ENCODE measurements at regions not wholly inside any gene's neighbourhood (a gene's known extent, or its start where the extent isn't known, plus 50 kb on each side); places are given as distances from the start of the nearest gene placed in this dataset.
"Not testable (repeated sequence)": the region's sequence is repeated elsewhere in the genome, so short reads cannot be mapped to it uniquely, and the experiment has no call there.

DNA sequence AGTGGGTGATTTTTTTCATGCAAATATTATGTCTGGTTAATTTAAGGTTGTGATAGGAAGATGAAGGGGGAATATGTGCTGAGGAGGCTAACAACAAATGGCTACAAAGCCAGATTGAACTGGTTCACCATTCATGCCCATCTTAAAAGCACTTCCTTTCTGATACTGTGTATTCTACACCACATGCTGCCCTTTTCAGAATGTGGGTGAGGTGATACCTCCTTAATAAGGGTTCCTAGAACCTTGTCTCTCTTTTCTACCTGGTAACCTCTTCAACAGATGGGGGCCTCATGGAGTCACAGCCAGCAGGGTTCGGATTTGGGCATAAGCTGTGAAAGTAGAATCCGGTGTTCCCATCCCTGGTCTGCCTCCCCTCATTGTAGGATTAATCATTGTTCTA, 1064.0 kb upstream of the SEMA6A start:
- no peak for DNase-seq (ENCODE audit: low read depth)

DNA sequence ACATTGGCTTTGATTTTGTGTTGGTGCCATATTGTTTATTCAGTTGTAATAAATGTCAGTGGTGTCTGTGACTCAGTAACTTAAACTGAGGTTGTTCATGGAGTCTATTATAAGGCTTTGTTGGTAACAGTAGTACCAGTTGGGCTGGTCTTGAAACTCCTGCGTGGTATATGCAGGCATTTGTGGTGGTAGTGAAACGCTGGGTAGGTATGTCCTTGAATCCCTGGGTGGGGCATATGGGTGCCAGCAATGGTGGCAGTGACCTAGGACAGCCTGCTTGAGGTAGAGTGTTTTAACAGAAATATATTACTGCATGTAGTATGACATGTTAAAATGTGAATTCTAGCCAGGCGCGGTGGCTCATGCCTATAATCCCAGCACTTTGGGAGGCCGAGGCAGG, 1058.5 kb upstream of the SEMA6A start:
- no peak for DNase-seq (ENCODE audit: low read depth)

- no peak for DNase-seq (ENCODE audit: low read depth)
Observed at GRCh38 chr5:117624201-117624600, 1049.6 kb upstream of the SEMA6A start.

- no peak for DNase-seq (ENCODE audit: low read depth)
Observed at GRCh38 chr5:117623042-117623805, 1048.6 kb upstream of the SEMA6A start.

DNA sequence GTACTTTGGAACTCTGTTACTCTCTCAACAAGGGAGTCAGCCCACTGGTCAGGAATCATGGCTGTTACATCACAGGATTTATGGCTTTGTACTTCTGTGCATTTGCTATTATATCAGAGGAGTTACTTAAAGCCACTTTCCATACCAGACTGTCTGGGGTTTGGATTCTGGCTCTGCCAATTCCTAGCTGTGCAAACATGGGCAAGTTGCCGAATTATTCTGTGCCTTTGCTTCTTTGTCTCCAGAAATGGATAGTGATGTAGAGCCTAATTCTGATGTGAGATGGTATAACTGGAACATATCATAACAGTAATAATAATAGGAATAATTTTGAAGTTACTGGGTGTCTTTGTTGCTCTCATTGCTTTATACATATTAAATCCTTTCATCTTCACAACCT, 1047.3 kb upstream of the SEMA6A start:
- no peak for DNase-seq (ENCODE audit: low read depth)

GRCh38 chr5:117615226-117615625, 1040.6 kb upstream of the SEMA6A start:
- DNase-seq (ENCODE audit: low read depth) = no peak

- DNase-seq (ENCODE audit: low read depth) = no peak
Observed at GRCh38 chr5:117614408-117614807, 1039.8 kb upstream of the SEMA6A start.

- DNase-seq (ENCODE audit: low read depth) = no peak
Observed at GRCh38 chr5:117604845-117605244, 1030.2 kb upstream of the SEMA6A start.

DNA sequence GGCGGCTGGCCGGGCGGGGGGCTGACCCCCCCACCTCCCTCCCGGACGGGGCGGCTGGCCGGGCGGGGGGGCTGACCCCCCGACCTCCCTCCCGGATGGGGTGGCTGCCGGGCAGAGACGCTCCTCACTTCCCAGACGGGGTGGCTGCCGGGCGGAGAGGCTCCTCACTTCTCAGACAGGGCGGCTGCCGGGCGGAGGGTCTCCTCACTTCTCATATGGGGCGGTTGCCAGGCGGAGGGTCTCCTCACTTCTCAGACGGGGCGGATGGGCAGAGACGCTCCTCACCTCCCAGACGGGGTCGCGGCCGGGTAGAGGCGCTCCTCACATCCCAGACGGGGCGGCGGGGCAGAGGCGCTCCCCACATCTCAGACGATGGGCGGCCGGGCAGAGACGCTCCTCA, 1025.2 kb upstream of the SEMA6A start:
- not testable (repeated sequence) for DNase-seq (ENCODE audit: low read depth)

DNA sequence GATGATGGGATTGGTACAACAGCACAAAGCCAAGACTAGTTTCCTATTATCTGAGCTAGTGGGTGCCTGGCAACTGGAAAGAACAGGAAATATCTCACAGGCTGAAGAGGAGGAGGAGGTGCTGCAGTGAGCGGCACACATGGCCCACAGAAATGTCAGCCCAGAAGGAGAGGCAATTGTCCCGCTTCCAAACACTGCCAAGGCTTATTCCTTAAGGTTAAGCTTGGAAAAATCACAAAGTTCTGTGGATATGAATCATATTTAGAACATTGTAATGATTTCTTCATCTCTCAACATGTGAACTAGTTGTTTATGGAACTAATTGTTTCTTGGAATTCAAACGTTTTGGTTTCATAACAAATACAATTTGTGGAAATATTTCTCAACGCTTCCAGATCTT, 1019.5 kb upstream of the SEMA6A start:
- no peak for DNase-seq (ENCODE audit: low read depth)

GRCh38 chr5:117590944-117591343, 1016.3 kb upstream of the SEMA6A start:
- DNase-seq (ENCODE audit: low read depth) = no peak

DNA sequence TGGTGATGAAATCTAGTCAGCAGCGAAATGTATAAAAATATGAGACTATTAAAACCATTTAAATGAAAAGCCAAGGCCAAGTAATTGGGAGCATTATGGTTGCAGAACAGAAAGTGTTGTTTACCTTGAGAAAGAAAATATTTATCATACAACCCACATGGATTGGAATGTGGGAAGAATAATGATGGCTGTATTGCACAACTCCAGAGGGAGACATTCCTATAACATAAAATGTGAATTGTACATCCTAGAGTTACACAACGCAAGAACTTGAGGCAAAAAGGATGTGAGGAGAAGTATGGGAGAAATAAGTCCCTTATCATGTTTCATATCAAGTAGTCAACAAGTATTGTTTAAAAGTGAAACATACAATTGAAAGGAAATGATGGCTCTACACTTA, 1014.0 kb upstream of the SEMA6A start:
- no peak for DNase-seq (ENCODE audit: low read depth)

DNA sequence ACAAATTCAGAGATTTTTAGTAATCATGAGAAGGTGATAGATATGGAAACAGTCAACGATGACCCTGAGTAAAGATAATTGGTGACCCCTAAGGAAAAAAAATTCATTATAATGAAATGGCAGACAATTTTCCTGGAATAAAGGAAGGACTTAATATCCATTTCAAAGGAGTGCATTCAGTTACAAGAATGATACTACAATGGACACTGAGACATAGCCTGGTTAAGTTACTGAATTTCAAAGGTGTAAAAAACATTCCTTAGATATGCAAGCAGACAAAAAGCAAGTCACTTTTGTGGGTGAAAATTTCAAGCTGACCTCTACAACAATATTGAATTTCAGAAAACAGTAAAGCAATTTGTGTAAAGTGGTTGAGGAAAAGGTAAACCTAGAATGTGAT, 1012.5 kb upstream of the SEMA6A start:
- no peak for DNase-seq (ENCODE audit: low read depth)

DNA sequence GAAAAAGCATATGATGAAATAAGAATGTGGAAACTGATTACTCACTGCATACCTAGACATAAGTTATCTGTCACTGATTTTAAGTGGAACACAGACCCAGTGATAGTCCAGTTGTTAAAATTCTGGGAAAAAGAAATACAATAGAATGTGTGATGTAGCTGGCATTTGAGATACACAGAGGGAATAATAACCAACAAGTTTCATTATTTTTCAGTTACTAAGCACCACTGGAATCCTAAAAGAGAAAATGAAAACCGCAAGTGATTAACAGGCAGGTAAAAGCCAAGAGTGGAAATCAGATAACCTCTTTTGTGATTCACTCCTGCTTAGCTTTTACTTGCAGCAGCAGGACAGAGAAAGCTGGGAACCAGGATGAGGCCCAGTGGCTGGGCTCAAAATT, 994.0 kb upstream of the SEMA6A start:
- DNase-seq (ENCODE audit: low read depth) = no peak

- no peak for DNase-seq (ENCODE audit: low read depth)
Observed at GRCh38 chr5:117568126-117568525, 993.5 kb upstream of the SEMA6A start.

GRCh38 chr5:117562647-117563046, 988.0 kb upstream of the SEMA6A start:
- DNase-seq (ENCODE audit: low read depth) = no peak

DNA sequence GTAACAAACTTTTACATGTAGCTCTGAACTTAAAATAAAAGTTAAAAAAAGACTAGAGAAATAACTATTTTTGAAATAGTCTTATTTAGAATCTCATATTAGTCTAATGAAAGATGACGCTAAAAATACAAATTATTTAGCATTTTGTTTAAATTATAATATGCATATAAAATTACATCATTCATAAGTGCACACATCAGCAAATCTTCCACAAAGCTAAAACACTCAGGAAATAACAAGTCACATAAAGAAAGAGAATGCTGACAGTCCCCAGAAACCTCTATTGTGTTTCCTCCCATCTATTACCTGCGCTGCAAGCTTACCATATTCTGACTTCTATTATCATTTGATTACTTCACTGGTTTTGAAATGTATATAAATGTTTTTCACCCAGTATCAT, 986.9 kb upstream of the SEMA6A start:
- no peak for DNase-seq (ENCODE audit: low read depth)

DNA sequence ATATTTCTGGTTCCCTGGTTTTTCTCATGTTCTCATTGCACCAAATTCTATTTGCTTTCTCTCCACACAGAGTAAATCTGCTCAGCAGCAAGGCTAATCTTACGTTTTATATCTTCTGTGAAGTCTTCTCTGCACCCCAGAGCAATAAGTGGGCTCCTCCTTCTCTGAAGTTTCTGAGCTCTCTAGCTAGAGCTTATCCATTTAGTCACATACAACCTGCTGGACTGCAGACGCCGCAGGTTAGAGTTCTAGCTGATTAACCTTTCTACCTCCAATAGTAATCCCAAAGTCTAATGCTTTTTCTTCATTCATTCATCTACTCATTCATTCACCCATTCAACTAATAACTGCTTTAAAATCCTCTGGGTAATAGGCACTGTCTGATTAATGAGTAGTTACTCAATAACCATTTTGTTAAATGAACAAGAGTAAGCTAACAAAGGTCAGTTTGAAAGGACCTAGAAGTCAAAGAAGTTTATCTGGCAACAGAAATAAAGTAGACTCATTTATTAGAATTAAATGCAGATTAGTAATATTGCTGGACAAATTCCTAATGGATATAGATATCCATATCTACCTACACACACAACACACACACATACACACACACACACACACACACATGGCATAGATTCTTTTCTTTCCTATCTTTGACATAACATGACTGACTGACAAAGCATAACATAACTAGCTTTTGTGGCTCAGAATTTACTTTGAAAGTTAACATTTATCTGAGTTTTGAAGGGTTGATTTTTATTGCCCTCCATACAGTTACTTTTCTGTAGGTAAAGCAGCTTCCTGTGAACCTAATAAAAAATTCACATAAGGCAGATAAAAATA, 984.6 kb upstream of the SEMA6A start:
- DNase-seq (ENCODE audit: low read depth) = no peak

DNA sequence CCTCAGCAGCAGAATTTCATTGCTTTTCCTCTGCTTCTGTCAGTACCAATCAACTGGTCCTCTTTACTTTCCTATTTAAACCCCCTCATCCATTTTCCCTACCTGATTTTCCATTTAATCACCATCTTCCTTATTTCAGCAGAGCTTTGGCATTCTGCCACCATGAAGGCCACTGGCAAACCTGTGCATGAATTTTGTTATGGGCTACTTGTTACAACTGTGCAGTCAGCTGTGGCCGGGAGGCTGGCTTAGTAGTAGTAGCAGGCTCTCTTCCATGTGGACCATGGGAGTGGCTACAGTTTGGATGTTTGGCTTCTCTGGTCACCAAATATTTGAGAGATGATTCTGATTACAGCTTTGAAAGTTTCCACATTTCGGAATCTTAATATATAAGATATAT, 976.6 kb upstream of the SEMA6A start:
- no peak for DNase-seq (ENCODE audit: low read depth)

DNA sequence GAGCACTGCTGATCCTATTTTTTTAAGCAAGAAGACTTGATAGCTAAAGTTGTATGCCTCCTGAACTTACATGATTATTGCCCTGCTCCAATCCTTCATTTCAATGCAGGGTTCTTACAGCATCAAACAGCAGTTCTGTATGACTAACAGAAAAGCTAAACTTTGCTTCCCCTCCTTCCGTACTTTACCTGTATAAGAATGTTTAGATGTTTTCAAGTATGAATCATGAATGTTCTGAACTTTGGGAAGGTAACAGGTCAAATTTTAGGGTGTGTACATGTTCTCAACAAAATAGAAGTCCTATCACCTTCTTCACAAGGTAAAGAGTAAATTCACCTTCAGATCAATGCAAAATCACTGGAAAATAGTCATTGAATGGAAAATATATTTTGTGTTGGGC, 972.6 kb upstream of the SEMA6A start:
- DNase-seq (ENCODE audit: low read depth) = no peak

DNA sequence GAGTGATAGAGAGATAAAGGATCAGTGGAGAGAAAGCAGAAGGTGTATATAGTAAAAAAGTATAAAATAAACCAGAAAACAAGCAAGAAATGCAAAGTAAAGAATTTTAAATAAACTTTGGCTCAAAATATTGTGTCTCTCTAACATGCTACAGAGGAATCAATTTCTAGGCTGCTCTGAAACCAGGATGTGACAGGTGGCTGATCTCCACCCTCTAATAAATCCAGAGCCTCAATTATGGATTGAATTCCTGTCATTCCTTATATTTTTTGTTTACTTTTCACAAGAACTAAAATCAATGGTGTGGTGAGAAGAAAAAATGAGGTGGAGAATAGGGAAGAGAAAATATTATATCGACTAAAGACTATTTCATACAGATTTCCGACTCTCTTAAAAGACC, 965.1 kb upstream of the SEMA6A start:
- DNase-seq (ENCODE audit: low read depth) = no peak

DNA sequence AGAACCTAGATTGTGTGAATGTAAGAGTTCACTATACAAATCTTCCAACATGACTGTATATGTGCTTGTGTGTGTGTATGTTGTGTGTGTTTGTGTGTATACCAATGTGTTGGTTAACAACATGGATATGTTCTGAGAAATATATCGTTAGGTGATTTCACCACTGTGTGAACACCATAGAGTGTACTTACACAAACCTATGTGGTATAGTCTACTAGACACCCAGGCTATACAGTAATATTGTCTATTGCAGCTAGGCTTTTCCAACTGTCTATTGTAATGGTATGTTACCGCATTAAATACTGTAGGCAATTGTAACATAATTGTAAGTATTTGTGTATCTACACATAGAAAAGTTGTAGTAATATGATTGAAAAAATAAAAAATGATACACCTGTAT, 959.2 kb upstream of the SEMA6A start:
- DNase-seq (ENCODE audit: low read depth) = no peak

DNA sequence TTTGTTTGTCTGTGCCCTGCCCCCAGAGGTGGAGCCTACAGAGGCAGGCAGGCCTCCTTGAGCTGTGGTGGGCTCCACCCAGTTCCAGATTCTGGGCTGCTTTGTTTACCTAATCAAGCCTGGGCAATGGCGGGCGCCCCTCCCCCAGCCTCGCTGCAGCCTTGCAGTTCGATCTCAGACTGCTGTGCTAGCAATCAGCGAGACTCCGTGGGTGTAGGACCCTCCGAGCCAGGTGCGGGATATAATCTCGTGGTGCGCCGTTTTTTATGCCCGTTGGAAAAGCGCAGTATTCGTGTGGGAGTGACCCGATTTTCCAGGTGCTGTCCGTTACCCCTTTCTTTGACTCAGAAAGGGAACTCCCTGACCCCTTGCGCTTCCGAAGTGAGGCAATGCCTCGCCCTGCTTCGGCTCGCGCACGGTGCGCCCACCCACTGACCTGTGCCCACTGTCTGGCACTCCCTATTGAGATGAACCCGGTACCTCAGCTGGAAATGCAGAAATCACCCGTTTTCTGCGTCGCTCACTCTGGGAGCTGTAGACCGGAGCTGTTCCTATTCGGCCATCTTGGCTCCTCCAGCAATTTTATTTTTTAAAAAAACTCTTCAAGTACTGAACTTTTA, 958.5 kb upstream of the SEMA6A start:
- not testable (repeated sequence) for DNase-seq (ENCODE audit: low read depth)

Data from stimulated activated CD4-positive, alpha-beta T cell treated with anti-CD3 and anti-CD28 coated beads, Interleukin-2, amount 100 ng/mL, for 4 hours (primary cell).